ENCODE measurements at regions not wholly inside any gene's neighbourhood (a gene's known extent, or its start where the extent isn't known, plus 50 kb on each side); places are given as distances from the start of the nearest gene placed in this dataset.

- DNase-seq (ENCODE audit: low read depth), result peak; percentile 71
- TF ChIP-seq CTCF (conservative IDR thresholded peaks at IDR 0.05; ENCODE audit: low read length), result no peak
These were observed 53.7 kb upstream of the TMX4 start for GRCh38 chr20:8073024-8073832.

GRCh38 chr20:8074931-8075330 lies 55.4 kb upstream of the TMX4 start:
- no peak overlapping the region for H3K4me3 ChIP-seq (ENCODE audit: low read length)
- no peak for DNase-seq (ENCODE audit: low read depth)
- no peak for TF ChIP-seq CTCF (conservative IDR thresholded peaks at IDR 0.05; ENCODE audit: low read length)

More at GRCh38 chr20:8073024-8073832, 53.7 kb upstream of the TMX4 start:
- H3K4me3 ChIP-seq (ENCODE audit: low read length), result no peak overlapping the region

- DNase-seq (ENCODE audit: low read depth), result no peak
- H3K4me3 ChIP-seq (ENCODE audit: low read length), result no peak overlapping the region
- no peak for TF ChIP-seq CTCF (conservative IDR thresholded peaks at IDR 0.05; ENCODE audit: low read length)
These were observed 55.5 kb upstream of the PLCB1 start for GRCh38 chr20:8076306-8077136.

GRCh38 chr20:8077137-8077466 lies 55.0 kb upstream of the PLCB1 start:
- DNase-seq (ENCODE audit: low read depth), result no peak

GRCh38 chr20:8078528-8078914 lies 53.5 kb upstream of the PLCB1 start:
- H3K4me3 ChIP-seq (ENCODE audit: low read length), result no peak overlapping the region

More at GRCh38 chr20:8077137-8077466, 55.0 kb upstream of the PLCB1 start:
- H3K4me3 ChIP-seq (ENCODE audit: low read length), result no peak overlapping the region
- no peak for TF ChIP-seq CTCF (conservative IDR thresholded peaks at IDR 0.05; ENCODE audit: low read length)

GRCh38 chr20:8079976-8080375 lies 52.1 kb upstream of the PLCB1 start:
- DNase-seq (ENCODE audit: low read depth), result peak; percentile 2
- H3K4me3 ChIP-seq (ENCODE audit: low read length), result no peak overlapping the region
- TF ChIP-seq CTCF (conservative IDR thresholded peaks at IDR 0.05; ENCODE audit: low read length), result no peak

More at GRCh38 chr20:8078528-8078914, 53.5 kb upstream of the PLCB1 start:
- TF ChIP-seq CTCF (conservative IDR thresholded peaks at IDR 0.05; ENCODE audit: low read length), result no peak
- no peak for DNase-seq (ENCODE audit: low read depth)

All from AG10803 (cell line).